Stomach (tissue), 8 donors: ENCODE measurements at regions not wholly inside any gene's neighbourhood (a gene's known extent, or its start where the extent isn't known, plus 50 kb on each side); places are given as distances from the start of the nearest gene placed in this dataset.

Experiments
- DNase-seq, 2 donors: peaks; one replicate each; pipeline versions ENCODE4 v3.0.0 to v3.0.0-alpha.2; 2013 to 2019
- H3K27ac ChIP-seq, 5 donors: fragments of 200-600 bp in 4 of 5; sonication (generic) in 4 of 5; one replicate each; pipeline ENCODE4 v1.5.1; 2013 to 2019; ENCODE audit warnings: mild to moderate bottlenecking in 1 of 5, moderate library complexity in 1 of 5
- H3K27me3 ChIP-seq, 3 donors: fragments of 200-600 bp; sonication (generic); one replicate each; pipeline ENCODE4 v1.5.1; 2017 to 2019; ENCODE audit warnings: mixed run types in 1 of 3
- H3K36me3 ChIP-seq, 4 donors: fragments of 200-600 bp; sonication (generic); 1 replicate in 3 of 4; 2 replicates in 1 of 4; pipeline ENCODE4 v1.5.1; 2016 to 2019
- H3K4me1 ChIP-seq, 4 donors: fragments of 200-600 bp; sonication (generic); one replicate each; pipeline ENCODE4 v1.5.1; 2016 to 2019
- H3K4me3 ChIP-seq, 4 donors: fragments of 200-600 bp; sonication (generic) in 3 of 4; one replicate each; pipeline ENCODE4 v1.5.1; 2016 to 2019; ENCODE audit warnings: mild to moderate bottlenecking in 1 of 4
- H3K9me3 ChIP-seq, 4 donors: fragments of 200-600 bp; sonication (generic); one replicate each; pipeline ENCODE4 v1.5.1; 2016 to 2019
- CTCF ChIP-seq, 7 experiments: fragments of 450-650 bp in 4 of 7; fragments of 200-600 bp in 3 of 7; sonication (generic) in 3 of 7; IDR thresholded peaks; one replicate each; pipeline ENCODE4 v1.5.1; 2016 to 2019; ENCODE audit warnings: antibody characterized with exemption in 7 of 7, control low read depth in 2 of 7, mild to moderate bottlenecking in 1 of 7
- EP300 ChIP-seq: sonication (generic); formaldehyde crosslinking; IDR thresholded peaks from one replicate; pipeline ENCODE4 v1.6.1; 2017; ENCODE audit warnings: antibody characterized with exemption
- POLR2A ChIP-seq, 4 donors: fragments of 450-650 bp; IDR thresholded peaks; one replicate each; pipeline ENCODE4 v1.6.1; 2016; ENCODE audit warnings: antibody characterized with exemption in 4 of 4, control low read depth in 2 of 4, mild to moderate bottlenecking in 1 of 4, moderate library complexity in 1 of 4
- POLR2AphosphoS5 ChIP-seq, 3 donors: sonication (generic); formaldehyde crosslinking; IDR thresholded peaks; one replicate each; pipeline ENCODE4 v1.6.1; 2016; ENCODE audit warnings: antibody characterized with exemption in 3 of 3
- WGBS, 5 donors: extraction: QIAGEN DNeasy Blood & Tissue Kit in 3 of 5; methylation state at CpG; one replicate each; pipeline versions ENCODE4 v1.1.5 to v1.1.7; 2013 to 2018; 5-methylcytosine and 5-hydroxymethylcytosine counted together
- intact Hi-C: fragments of 100-400 bp; cut with DNase I; formaldehyde crosslinking; loops from one replicate; pipeline ENCODE4 v1.15.1; 2023; ENCODE audit warnings: low total_unique reads
- donor health status: healthy with polysubstance abuse.
- donor health status: Bipolar disorder and iron deficiency.
- donor health status: healthy.

GRCh38 chr13:80530902-80531301, 190.0 kb upstream of the SPRY2 start:
- Histone ChIP-seq H3K4me1 (no peaks in the 10 kb centered on the region), H3K4me3 (no peak overlapping the region), H3K27ac (no peak overlapping the region), H3K36me3 (no peaks in the 10 kb centered on the region), H3K27me3 (no peaks in the 10 kb centered on the region), H3K9me3 (no peaks in the 10 kb centered on the region)
- intact Hi-C loops: no loop called here
- no peak for DNase-seq
- no peak for TF ChIP-seq EP300
- TF ChIP-seq CTCF (IDR thresholded peaks at IDR 0.05): no peak
- TF ChIP-seq POLR2AphosphoS5 (IDR thresholded peaks at IDR 0.05): no peak
- TF ChIP-seq POLR2A (IDR thresholded peaks at IDR 0.05): no peak
- 90 to 98% (median 91%) methylated on average over 1 of the region's 1 CpG for WGBS, 5 donors

GRCh38 chr13:80530191-80530590, 189.3 kb upstream of the SPRY2 start:
- no peak for DNase-seq
- Histone ChIP-seq H3K27ac (no peak overlapping the region), H3K4me3 (no peak overlapping the region), H3K9me3 (no peaks in the 10 kb centered on the region), H3K4me1 (no peaks in the 10 kb centered on the region), H3K36me3 (no peaks in the 10 kb centered on the region), H3K27me3 (no peaks in the 10 kb centered on the region)
- WGBS, 5 donors: 73 to 90% (median 84%) methylated on average over 4 of the region's 4 CpGs
- intact Hi-C loops: no loop called here
- no peak for TF ChIP-seq EP300
- TF ChIP-seq POLR2AphosphoS5 (IDR thresholded peaks at IDR 0.05): no peak
- TF ChIP-seq CTCF (IDR thresholded peaks at IDR 0.05): no peak
- no peak for TF ChIP-seq POLR2A (IDR thresholded peaks at IDR 0.05)

- intact Hi-C loops: no loop called here
- H3K27ac ChIP-seq: no peak overlapping the region
- no peak overlapping the region for H3K4me3 ChIP-seq
- TF ChIP-seq POLR2A (IDR thresholded peaks at IDR 0.05): no peak
- TF ChIP-seq EP300: no peak
- no peak for TF ChIP-seq POLR2AphosphoS5 (IDR thresholded peaks at IDR 0.05)
- TF ChIP-seq CTCF (IDR thresholded peaks at IDR 0.05): no peak
- H3K4me1 ChIP-seq: no peaks in the 10 kb centered on the region
- no peaks in the 10 kb centered on the region for H3K36me3 ChIP-seq
- DNase-seq: no peak
- no peaks in the 10 kb centered on the region for H3K9me3 ChIP-seq
- WGBS, 5 donors: 52 to 64% (median 59%) methylated on average over 3 of the region's 3 CpGs
- H3K27me3 ChIP-seq: no peaks in the 10 kb centered on the region
These were observed 188.8 kb upstream of the SPRY2 start for GRCh38 chr13:80529734-80530133.

- H3K9me3 ChIP-seq: no peaks in the 10 kb centered on the region
- H3K27me3 ChIP-seq: no peaks in the 10 kb centered on the region
- no peak overlapping the region for H3K27ac ChIP-seq
- H3K36me3 ChIP-seq: no peaks in the 10 kb centered on the region
- TF ChIP-seq POLR2A (IDR thresholded peaks at IDR 0.05) (no peak), EP300 (no peak), POLR2AphosphoS5 (IDR thresholded peaks at IDR 0.05) (no peak), CTCF (IDR thresholded peaks at IDR 0.05) (no peak)
- DNase-seq: no peak
- H3K4me3 ChIP-seq: no peak overlapping the region
- WGBS, 5 donors: 88 to 96% (median 93%) methylated on average over 3 of the region's 3 CpGs
- no peaks in the 10 kb centered on the region for H3K4me1 ChIP-seq
- intact Hi-C loops: no loop called here
These were observed 187.8 kb upstream of the SPRY2 start for GRCh38 chr13:80528733-80529132.
